ENCODE measurements at regions not wholly inside any gene's neighbourhood (a gene's known extent, or its start where the extent isn't known, plus 50 kb on each side); places are given as distances from the start of the nearest gene placed in this dataset.

DNA sequence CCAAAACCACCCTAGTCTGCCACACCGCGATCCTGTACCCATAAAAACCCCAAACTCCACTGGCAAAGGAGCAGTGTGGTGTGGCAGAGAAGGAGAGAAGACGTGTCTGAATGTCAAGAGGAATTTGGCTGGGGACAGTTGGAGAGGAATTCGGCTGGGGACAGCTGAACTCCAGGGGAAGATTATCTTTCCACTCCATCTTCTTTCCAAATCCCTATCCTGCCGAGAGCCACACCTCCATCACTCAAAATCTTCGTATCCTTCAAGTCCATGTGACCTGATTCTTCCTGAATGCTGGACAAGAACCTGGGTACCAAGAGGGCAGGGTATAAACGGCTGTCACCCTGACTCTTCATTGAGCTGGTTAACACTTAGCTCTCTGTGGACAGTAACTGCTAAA, 448.1 kb downstream of the ARHGEF28 start:
- no peak for DNase-seq

DNA sequence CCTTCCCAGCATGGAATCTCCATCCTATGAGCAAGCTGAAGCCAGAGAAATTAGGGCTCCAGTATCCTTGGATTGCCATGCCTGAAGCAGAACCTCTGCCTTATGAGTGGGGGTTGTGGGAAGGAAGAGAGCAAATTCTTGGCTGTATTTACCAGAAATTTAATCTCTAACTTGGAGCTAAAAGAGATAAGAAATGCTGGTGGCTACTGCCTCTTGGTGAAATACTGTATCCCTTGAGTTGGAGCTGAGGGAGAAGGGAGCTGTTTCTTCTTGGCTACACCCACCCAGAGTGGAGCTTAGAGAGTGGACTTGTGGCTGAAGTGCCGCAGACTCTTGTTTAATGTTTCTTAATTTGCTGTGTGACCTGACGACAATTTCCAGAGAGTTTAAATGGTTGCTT, 447.3 kb downstream of the ARHGEF28 start:
- no peak for DNase-seq

DNA sequence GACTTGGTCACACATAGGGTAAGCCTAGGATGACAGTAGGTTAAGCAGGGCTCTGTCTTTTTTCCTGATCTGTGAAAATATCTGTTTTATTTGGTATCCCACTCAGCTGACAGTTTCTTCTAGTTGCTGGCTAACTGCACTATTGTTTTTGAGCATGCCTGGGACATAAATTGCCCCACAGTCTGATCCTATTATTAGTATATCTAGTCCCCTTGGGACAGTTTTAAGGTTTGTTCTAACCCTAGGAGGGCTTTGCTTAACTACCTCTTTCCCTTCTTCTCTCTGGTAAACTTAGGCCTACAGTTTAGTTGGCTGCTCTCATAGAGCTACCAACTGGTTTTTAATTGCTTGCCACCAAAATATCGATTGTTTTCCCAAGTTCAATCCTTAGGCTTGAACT, 446.6 kb downstream of the ARHGEF28 start:
- no peak for DNase-seq

DNA sequence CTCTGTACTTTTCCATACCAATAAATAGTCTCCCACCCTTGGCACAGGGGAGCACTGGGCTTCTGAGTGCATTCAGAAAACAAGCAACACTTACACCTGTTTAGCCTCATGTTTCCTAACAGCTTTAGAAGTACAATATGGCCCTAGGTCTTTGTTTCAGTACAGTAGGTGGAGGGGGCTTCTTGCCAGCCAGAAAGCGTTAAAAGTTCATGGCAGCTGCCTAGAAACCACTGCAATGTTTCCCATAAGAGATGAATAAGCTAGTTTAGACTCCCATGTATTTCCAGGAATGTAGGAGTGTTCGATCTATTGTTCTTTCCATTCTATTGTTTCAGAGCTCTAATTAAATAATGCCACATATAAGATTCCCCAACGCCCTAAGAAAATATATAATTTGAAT, 444.8 kb downstream of the ARHGEF28 start:
- no peak for DNase-seq

DNA sequence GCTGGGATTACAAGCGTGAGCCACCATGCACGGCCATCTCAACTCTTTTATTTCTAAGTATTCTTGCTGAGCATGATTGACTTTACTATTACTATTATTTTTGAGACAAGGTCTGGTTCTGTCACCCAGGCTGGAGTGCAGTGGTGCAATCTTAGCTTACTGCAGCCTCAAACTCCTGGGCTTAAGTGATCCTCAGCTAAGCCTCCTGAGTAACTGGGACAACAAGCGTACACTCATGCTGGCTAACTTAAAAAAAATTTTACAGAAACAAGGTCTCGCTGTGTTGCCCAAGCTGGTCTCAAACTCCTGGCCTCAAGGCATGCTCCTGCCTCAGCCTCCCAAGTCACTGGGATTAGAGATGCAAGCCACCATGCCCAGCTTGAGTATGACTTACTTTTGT, 443.7 kb downstream of the ARHGEF28 start:
- DNase-seq: no peak

DNA sequence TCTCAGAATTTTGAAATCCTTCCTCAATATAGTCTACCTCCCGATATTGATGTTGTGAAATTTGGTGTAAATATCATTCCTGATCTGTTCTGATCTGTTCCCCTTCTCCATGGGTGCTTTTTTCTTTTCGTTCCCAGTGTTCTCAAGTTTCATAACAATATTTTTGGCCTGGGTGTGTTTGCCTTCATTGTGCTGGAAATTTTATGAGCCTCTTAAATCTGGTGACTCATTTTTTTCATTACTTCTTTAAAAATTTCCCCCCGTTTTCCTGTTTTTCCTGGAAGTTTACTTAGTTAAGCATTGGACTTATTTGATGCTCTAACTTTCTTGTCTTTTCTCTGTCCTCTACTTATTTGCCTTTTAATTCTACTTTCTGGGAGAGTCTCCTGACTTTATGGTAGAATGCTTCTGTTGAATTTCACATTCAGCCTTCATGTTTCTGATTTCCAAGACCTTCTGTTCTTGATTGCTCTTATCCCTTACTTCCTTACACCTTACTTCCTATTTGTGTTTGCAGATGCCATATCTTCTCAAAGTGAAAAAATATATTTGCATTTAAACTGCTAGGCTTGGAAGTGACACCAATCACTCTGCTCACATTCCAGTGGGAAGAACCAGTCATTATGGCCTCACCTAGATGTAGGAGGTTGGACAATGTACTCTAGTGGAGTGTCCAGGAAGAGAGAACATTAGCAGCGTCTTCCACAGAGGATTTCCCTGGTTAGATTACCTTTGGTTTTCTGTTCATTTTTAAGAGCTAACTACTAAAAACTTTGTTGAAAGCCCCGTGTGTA, 441.9 kb downstream of the ARHGEF28 start:
- DNase-seq: no peak

DNA sequence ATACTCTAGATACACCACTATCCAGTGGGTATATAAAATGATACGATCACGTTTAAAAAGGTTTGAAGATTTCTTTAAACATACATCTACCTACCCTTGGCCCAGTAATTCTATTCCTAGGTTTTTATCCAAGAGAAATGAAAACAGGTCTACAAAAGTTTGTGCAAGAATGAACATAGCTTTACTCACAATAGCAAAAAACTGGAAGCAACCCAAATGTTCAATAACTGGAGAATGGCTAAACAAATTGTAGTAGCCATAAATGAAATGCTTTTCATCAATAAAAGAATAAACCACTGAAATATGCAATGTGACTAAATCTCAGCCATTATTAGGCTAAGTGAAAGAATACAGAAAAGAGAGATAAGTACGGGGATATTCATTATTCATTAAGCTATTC, 438.9 kb downstream of the ARHGEF28 start:
- no peak for DNase-seq

DNA sequence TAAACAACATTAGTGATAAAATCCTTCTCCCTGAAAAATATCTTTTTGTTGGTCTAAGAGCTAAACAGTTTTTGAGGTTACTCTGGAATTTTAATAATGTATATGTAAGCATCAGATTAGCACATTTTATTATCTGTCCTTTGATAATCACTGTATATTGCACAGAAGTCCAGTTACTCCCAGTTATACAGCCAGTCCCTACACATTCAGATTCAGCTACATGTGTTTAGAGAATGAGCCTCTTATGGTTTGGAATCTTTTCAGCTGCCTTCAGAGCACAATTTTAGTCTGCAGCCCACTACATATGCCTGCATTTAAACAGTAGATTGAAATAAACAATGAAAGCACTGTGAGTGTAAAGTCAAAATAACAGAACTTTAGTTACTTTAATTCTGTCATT, 438.2 kb downstream of the ARHGEF28 start:
- no peak for DNase-seq

DNA sequence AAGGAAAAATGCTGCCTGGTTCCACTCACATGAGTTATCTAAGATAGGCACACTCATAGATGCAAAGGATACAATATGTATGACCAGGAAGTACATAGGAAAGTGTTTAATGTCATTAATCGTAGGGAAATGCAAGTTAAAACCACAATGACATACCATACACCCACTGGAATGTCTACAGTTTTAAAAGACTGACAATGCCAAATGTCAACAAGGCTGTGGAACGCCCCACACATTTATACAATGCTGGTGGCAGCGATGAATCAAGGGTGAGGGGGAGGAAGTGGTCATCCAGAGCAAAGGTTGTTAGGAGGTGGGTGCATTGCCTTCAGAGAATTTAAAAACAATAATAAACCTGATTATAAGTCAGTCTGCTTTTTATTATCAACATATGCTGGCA, 437.8 kb downstream of the ARHGEF28 start:
- DNase-seq: no peak

DNA sequence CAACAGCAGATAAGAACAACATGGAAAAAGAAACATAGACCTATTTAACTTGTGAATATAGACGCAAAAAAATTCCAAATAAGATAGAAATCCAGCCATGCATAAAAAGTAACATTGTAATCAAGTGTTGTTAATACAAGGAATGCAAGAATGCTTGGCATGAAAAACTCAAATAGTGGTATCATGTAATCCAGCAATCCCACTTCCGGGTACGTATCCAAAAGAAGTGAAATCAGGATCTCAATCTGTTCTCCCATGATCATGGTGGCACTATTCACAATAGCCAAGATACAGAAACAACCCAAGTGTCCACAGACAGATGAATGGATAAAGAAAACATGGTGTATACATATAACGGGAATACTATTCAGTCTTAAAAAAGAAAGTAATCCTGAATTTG, 437.4 kb downstream of the ARHGEF28 start:
- DNase-seq: no peak

DNA sequence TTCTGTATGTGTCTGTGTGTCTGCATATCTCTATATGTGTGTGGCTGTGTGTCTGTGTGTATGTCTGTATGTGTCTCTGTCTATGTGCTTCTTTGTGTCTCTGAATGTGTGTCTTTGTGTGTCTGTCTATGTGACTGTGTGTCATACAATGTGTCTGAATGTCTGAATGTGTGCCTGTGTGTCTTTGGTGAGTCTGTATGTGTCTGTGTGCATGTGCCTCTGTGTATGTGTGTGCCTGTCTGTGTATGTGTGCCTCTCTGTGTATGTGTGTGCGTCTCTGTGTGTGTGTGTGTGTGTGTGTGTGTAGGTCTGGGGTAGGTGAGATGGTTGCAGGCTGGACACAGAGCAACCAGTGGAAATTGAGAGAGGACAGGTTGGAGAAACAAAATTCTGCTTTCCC, 435.3 kb downstream of the ARHGEF28 start:
- DNase-seq: no peak

DNA sequence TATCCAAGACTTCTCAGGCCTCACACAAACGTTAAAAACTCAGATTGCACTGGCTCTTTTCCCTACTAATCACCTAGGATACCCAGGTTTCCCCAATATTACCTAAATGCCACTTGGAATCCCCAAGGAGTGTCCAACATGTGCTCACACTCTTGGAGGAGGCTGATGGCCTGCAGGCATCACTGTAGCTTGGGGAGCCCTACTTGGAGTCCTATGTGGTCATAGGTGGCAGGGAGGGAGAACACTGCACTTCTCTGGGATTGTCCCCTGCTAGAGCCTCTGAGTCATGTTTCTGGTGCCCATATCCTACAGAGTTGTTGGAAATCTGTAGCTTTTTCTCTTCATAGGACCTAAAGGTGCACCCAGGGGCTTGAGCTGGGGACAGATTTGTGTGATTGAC, 433.7 kb downstream of the ARHGEF28 start:
- no peak for DNase-seq

DNA sequence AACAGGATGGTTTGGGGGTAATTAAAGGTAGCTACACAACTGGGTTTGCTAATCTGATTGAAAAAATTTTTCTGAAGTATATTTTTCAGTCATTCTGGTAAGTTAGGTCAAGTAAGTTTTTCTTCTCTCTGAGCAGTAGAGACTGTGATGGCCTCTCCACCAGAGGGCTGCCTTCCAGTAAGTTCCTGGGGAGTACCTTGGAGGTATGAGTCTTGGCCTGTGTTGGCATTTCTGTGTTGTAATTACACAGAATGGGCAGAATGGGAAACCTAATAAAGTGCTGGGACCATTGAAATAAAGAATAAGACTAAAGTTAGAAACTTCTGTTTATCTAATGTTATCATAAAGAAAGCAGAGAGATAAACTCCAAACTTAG, 430.8 kb downstream of the ARHGEF28 start:
- DNase-seq: no peak

DNA sequence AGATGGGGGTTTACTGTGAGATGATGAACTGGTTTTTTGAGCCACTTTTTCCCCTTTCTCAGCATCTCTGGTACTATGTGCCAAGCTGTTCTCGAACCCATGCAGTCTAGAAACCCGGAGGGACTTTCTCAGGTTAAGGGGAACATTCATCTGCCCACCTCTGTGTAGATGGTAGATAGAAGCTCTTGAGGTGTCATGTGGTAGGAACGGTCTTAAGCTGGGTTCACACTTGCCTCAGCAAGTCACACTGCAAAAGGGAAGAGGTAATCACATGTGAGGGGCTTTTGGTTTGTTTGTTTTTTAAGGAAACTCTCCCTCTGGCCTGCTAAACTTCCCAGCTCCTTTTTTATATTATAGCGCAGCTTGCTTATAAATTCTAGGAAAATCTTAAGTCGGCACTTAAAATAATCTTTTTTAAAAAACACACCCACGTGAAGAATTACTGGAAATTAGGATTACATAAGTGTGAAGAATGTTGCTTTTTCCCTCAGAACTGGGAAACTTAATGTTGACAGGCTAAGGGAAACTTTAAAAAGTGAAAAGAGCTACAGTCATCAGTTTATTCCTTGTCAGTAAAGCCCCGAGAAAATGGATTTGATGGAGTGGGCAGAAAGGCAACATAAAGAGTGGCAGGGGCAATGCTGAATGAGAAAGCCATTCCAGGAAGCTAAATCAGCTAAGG, 430.3 kb downstream of the ARHGEF28 start:
- DNase-seq: no peak

DNA sequence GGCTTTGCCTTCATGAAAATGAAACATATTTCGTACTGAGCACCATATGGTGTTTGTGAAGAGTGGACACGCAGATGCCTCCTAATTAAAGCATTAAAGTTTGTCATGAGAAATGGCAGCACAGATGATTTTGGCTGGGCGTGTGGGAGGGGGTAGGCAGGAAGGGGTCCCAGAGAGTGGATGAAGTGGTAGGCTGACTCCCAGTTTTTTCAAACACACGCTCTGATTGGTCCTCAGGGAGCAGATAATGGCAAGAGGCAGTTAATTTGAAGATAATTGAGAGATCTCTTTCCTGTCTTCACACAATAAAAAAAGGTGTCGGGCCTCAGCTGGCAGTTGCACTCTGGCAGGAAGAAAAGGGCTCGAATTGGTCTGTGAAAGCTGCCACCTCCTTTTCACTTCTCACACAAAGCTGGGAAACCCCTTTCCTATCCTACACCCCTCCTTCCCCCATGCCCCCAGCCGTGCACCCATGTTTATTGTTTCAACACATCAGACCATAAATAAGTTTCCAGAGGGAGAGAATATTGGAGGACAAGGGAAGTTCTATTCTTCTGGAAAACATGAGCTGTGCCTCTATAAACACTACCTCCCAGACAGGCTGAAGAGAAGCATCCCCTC, 429.6 kb downstream of the ARHGEF28 start:
- DNase-seq: no peak

DNA sequence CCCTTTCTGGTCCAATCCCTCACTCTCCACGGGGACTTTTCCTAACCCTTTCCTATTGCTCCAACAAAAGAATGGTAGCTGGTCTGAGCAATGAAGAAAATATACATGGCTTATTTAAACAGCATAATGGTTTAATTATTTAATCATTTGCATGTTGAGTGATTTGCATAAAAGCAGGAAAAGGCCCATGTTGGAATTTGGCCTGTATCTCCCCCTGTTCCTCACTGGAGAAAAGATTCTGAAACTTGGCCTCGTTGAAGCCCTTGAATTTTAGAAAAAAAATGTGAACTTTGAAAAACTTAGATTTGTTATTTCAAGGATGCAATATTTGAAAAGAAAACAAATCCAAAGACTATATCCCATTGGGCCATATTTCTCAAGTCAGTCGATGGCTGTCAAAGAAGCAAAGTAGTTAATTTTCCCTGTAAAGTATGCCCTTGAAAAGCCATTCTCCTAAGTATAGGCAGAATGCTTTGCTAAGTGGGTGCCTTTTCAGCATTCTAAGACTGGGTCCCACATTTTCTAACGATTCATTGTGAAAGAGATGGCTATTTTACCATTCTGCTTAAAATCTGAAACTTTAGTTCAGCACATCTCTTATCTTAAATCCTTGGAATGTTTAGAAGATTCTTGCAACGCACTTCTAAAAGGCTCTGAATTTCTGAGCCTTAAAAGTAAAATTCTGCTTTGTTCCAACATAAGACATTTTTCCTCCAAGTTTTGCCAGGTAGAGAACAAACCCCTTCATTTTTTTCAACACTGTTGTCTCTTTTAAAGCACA, 428.8 kb downstream of the ARHGEF28 start:
- no peak for DNase-seq

DNA sequence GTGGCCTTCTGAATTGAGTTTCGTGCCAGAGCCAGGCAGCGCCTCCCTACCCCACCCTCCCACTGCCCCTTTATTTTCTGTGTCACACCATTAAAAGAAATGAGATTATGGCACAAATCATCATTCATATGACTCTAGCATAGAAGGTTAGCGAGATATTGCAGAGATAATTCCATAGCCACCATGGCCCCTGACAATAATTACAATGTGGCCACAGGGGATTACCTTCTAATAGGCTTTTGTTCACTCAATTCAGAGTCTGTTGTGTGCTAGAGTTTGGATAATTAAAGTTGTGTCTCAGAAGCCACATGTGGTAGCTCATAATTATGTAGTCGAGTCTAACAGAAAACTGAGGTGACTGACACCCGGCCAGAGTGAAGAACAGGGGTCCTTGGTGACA, 428.1 kb downstream of the ARHGEF28 start:
- no peak for DNase-seq

DNA sequence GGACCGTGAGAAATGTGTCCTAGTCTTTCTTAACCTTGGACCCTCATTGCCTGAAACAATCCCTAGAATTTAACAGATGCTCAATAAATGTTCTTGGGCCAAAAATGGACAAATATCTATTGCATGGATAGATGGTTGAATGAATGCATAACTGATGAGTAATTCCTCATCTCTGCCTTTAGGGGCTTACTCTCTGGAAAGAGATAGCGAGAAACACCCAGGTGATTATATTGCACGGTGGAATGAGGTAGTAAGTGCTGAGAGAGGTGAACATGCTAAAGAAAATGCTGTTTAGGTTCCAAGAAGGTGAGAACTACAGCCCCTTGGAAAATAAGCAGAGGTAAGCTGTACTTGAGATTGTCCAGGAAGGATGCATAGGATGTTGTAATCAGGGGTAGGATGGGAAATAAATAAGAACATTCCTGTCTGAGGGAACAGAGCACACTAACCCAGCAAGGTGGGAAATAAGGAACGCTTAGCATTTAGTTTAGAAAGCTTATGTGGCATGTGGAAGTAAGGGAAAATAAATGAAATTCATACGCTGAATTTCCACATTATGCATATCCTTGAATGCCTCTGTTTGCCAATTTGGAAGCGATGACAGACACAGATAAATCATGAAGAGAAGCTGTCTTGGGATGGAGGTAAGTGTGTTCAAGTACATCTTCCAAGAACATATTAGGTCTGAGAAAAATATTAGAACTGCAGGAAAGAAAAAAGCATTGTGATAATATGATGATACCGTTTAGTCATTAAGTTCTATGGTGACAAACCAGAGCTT, 426.6 kb downstream of the ARHGEF28 start:
- no peak for DNase-seq

DNA sequence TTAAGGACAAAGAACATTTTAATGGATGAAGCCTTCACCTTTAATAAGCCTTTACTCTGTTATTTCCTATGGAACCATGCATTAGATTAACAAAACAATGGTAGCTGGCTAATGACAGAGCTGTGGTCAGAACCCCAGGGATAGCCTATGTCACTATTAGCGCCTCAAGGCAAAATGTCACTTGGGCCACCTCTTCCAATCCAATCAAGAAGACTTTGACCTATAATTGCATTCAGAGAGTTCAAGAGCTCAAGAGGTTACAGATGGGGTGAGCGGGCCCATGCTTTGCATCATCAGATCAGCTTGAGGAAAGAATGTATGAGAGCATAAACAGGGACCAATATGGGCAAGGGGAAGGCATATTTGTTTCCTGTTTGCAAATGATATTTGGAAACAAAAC, 425.1 kb downstream of the ARHGEF28 start:
- no peak for DNase-seq

DNA sequence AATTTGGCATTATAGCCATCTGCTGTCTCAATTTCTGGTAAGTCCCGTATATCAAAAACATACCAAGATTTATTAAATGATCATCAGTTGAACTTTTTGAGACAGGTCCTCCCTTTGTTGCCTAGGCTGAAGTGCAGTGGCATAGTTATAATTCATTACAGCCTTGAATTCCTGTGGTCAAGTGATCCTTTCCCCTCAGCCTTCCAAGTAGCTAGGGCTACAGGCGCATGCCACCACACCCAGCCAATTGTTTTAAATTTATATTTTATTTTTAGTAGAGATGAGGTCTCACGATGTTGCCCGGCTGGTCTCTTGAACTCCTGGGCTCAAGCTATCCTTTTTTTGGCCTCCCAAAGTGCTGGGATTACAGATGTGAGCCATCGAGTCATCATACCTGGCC, 418.9 kb downstream of the ARHGEF28 start:
- no peak for DNase-seq

DNA sequence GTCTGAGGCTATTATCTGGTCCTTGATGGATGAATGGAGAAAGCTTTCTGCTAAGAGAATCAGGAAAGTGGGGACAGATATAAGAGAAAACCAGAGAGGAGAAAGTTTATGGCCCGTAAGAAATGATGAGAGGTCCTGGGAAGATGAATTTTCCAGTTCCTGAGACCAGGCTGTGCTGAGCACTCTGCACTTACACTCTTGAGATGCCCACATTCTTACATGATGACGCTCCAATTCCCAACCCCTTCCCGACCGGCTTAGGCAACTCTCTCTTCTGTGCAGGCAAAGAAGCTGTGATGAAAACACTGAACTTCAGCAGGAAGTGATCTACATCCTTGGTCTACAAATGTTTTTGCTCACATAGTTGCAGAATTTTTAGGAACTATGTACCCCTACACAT, 417.0 kb downstream of the ARHGEF28 start:
- no peak for DNase-seq

DNA sequence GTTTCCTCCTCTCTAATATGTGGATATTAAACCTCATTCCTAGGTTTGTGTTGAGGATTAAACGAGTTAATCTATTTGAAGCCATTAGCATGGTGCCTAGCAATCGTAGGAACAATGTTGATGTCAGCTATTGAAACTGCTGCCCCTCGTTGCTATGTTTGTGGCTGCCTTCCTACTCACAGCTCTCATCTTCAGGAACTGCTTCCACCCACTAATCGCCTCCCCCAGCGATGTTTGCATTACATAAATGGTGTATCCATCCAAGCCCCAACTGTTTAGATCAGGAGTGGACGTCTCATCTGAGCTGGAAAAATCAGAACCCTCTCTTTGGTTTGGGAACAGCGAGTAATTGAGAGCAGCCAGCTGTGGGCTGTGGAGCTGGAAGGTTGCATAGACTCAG, 416.6 kb downstream of the ARHGEF28 start:
- DNase-seq: no peak

DNA sequence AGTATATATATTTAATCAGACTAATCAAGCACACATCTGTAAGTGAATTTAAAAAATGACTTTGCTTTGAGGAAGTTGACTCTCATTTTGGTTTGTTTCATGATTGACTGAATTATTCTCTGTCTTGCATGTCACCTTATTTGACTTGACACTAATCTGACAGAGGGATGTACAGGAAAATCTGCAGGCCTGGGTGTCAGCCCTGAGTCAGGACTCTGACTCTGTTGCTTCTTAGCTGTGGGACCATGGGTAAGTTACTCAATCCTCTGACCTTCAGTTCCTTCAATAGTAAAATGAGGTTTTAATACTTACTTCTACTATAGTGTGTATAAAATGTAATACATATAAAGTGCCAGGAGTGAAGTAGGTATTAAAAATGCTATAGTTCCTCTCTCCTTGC, 415.9 kb downstream of the ARHGEF28 start:
- DNase-seq: no peak
